Caco-2 (cell line): ENCODE measurements at regions not wholly inside any gene's neighbourhood (a gene's known extent, or its start where the extent isn't known, plus 50 kb on each side); places are given as distances from the start of the nearest gene placed in this dataset.

Experiments
- BruUV-seq: library from RNA; stranded (reverse); fragments of 400-500 nt; replicated peaks from 2 replicates; lab custom pipeline; 2021; lab: Mats Ljungman, UMichigan
- CTCF ChIA-PET: fragments of 300-600 bp; sonication (Branson Sonifier 250); formaldehyde crosslinking; loops from one replicate; lab custom pipeline; 2022; ENCODE audit warnings: antibody characterized with exemption; lab: Charles Lee
- POLR2A ChIA-PET: fragments of 300-600 bp; sonication (Branson Sonifier 250); formaldehyde crosslinking; loops from one replicate; lab custom pipeline; 2022; ENCODE audit warnings: antibody characterized with exemption; lab: Charles Lee
- DNase-seq, 2 experiments: peaks; one replicate each; pipeline versions ENCODE4 v3.0.0 to v3.0.0-alpha.2; 2020 to 2022
- H3K27me3 ChIP-seq: replicated peaks from 2 replicates; pipeline ENCODE4 v1.6.0; 2011; ENCODE audit warnings: low read length; ENCODE audit not compliant: control insufficient read depth, insufficient read depth
- H3K36me3 ChIP-seq: 2 replicates; pipeline ENCODE4 v1.5.1; 2011; ENCODE audit warnings: low read length; ENCODE audit not compliant: control insufficient read depth, insufficient read depth
- H3K4me1 ChIP-seq: fragments of 250-450 bp; sonication (Bioruptor Pico); 2 replicates; pipeline ENCODE4 v1.5.1; 2020; ENCODE audit warnings: mild to moderate bottlenecking
- H3K4me3 ChIP-seq: 2 replicates; pipeline ENCODE4 v1.5.1; 2011; ENCODE audit warnings: low read depth, mild to moderate bottlenecking, control low read depth, low read length
- H3K9me3 ChIP-seq: fragments of 250-450 bp; sonication (Bioruptor Pico); 2 replicates; pipeline ENCODE4 v1.5.1; 2020; ENCODE audit warnings: mild to moderate bottlenecking, moderate library complexity
- H3K27ac Mint-ChIP-seq: one replicate; pipeline ENCODE4 v1.8.0; 2022; ENCODE audit warnings: mixed read lengths; ENCODE audit not compliant: unreplicated experiment
- H3K27me3 Mint-ChIP-seq: one replicate; pipeline ENCODE4 v1.8.0; 2022; ENCODE audit warnings: mixed read lengths; ENCODE audit not compliant: insufficient read depth, unreplicated experiment
- H3K36me3 Mint-ChIP-seq: one replicate; pipeline ENCODE4 v1.8.0; 2022; ENCODE audit warnings: mild to moderate bottlenecking, mixed read lengths; ENCODE audit not compliant: insufficient read depth, unreplicated experiment
- H3K4me1 Mint-ChIP-seq: one replicate; pipeline ENCODE4 v1.8.0; 2022; ENCODE audit warnings: low read depth, mixed read lengths; ENCODE audit not compliant: unreplicated experiment
- H3K4me3 Mint-ChIP-seq: one replicate; pipeline ENCODE4 v1.8.0; 2022; ENCODE audit warnings: mild to moderate bottlenecking, moderate library complexity, mixed read lengths; ENCODE audit not compliant: unreplicated experiment
- H3K9me3 Mint-ChIP-seq: one replicate; pipeline ENCODE4 v1.8.0; 2022; ENCODE audit warnings: mixed read lengths; ENCODE audit not compliant: unreplicated experiment
- CTCF ChIP-seq, 2 experiments: fragments of 200-600 bp in 1 of 2; IDR thresholded peaks; 1 replicate in 1 of 2; 2 replicates in 1 of 2; pipeline versions ENCODE4 v1.5.1 to v1.8.0; 2011 to 2022; ENCODE audit warnings: antibody characterized with exemption in 1 of 2, control low read depth in 1 of 2, inconsistent platforms in 1 of 2, low read depth in 1 of 2, low read length in 1 of 2, mild to moderate bottlenecking in 1 of 2, moderate library complexity in 1 of 2; ENCODE audit not compliant: insufficient read depth in 1 of 2, severe bottlenecking in 1 of 2, unreplicated experiment in 1 of 2
- intact Hi-C: fragments of 100-400 bp; cut with micrococcal nuclease; formaldehyde crosslinking; loops from one replicate; pipeline ENCODE4 v1.10.0; 2022; ENCODE audit not compliant: unreplicated experiment

- peaks cover 3% of the 10 kb centered on the region; the same call in 1 of the 2 replicates for H3K9me3 ChIP-seq
- H3K4me1 ChIP-seq = peaks cover 21% of the 10 kb centered on the region
- H3K36me3 ChIP-seq = no peaks in the 10 kb centered on the region
- Mint-ChIP-seq H3K36me3 (no peaks in the 10 kb centered on the region), H3K27ac (no peak overlapping the region), H3K27me3 (no peaks in the 10 kb centered on the region), H3K9me3 (peaks cover 10% of the 10 kb centered on the region), H3K4me3 (no peak overlapping the region), H3K4me1 (peaks cover 17% of the 10 kb centered on the region)
- TF ChIP-seq CTCF (IDR thresholded peaks at IDR 0.05; ENCODE audit: insufficient read depth in 1 of 2, low read depth in 1 of 2, low read length in 1 of 2, severe bottlenecking in 1 of 2, unreplicated experiment in 1 of 2) = no peak
- intact Hi-C loops = no loop called here
- H3K27me3 ChIP-seq = no peaks in the 10 kb centered on the region
- H3K4me3 ChIP-seq = no peak overlapping the region
- DNase-seq = no peak
- no TSS peak for BruUV-seq
- ChIA-PET CTCF (no interaction called here), POLR2A (no interaction called here)
Measured at GRCh38 chr5:173667702-173668101, 51.3 kb upstream of the BOD1 start.

GRCh38 chr5:173668245-173668800, 51.9 kb upstream of the BOD1 start:
- no peaks in the 10 kb centered on the region for H3K36me3 ChIP-seq
- POLR2A ChIA-PET = no interaction called here
- no peaks in the 10 kb centered on the region for H3K36me3 Mint-ChIP-seq
- no peak overlapping the region for H3K27ac Mint-ChIP-seq
- intact Hi-C loops = no loop called here
- DNase-seq = no peak
- peaks cover 10% of the 10 kb centered on the region for H3K9me3 Mint-ChIP-seq
- H3K9me3 ChIP-seq = peaks cover 3% of the 10 kb centered on the region; the same call in 1 of the 2 replicates
- H3K27me3 Mint-ChIP-seq = no peaks in the 10 kb centered on the region
- H3K4me1 Mint-ChIP-seq = peaks cover 19% of the 10 kb centered on the region
- H3K4me3 Mint-ChIP-seq = no peak overlapping the region
- peaks cover 19% of the 10 kb centered on the region for H3K4me1 ChIP-seq
- no TSS peak for BruUV-seq
- CTCF ChIA-PET = no interaction called here
- TF ChIP-seq CTCF (IDR thresholded peaks at IDR 0.05; ENCODE audit: insufficient read depth in 1 of 2, low read depth in 1 of 2, low read length in 1 of 2, severe bottlenecking in 1 of 2, unreplicated experiment in 1 of 2) = no peak
- no peak overlapping the region for H3K4me3 ChIP-seq
- no peaks in the 10 kb centered on the region for H3K27me3 ChIP-seq

- Mint-ChIP-seq H3K36me3 (no peaks in the 10 kb centered on the region), H3K4me1 (peaks cover 19% of the 10 kb centered on the region), H3K9me3 (peaks cover 10% of the 10 kb centered on the region), H3K27ac (no peak overlapping the region), H3K4me3 (no peak overlapping the region), H3K27me3 (no peaks in the 10 kb centered on the region)
- Histone ChIP-seq H3K36me3 (no peaks in the 10 kb centered on the region), H3K27me3 (no peaks in the 10 kb centered on the region), H3K4me1 (peaks cover 17% of the 10 kb centered on the region), H3K9me3 (peaks cover 3% of the 10 kb centered on the region; the same call in 1 of the 2 replicates), H3K4me3 (no peak overlapping the region)
- no peak for DNase-seq
- intact Hi-C loops = no loop called here
- TF ChIP-seq CTCF (IDR thresholded peaks at IDR 0.05; ENCODE audit: insufficient read depth in 1 of 2, low read depth in 1 of 2, low read length in 1 of 2, severe bottlenecking in 1 of 2, unreplicated experiment in 1 of 2) = no peak
- BruUV-seq = no TSS peak
- ChIA-PET CTCF (no interaction called here), POLR2A (no interaction called here)
Measured at GRCh38 chr5:173668910-173669309, 52.5 kb upstream of the BOD1 start.
